ENCODE measurements at regions not wholly inside any gene's neighbourhood (a gene's known extent, or its start where the extent isn't known, plus 50 kb on each side); places are given as distances from the start of the nearest gene placed in this dataset.

GRCh38 chr2:185279999-185280398, 458.6 kb upstream of the FSIP2 start:
- TF ChIP-seq CTCF (IDR thresholded peaks at IDR 0.05) (no peak), POLR2A (IDR thresholded peaks at IDR 0.05) (no peak)

Data from uterus (tissue), 2 donors.